ENCODE measurements at regions not wholly inside any gene's neighbourhood (a gene's known extent, or its start where the extent isn't known, plus 50 kb on each side); places are given as distances from the start of the nearest gene placed in this dataset.

GRCh38 chr1:70617728-70618127 is 206.7 kb downstream of the CTH start:
- H3K4me1 ChIP-seq (replicated peaks in 1 of 2) = no peaks in the 10 kb centered on the region
- no peaks in the 10 kb centered on the region for H3K9me3 ChIP-seq (replicated peaks in 1 of 3)
- intact Hi-C loops (cut with DNase I) = no loop called here
- H3K27me3 ChIP-seq = no peaks in the 10 kb centered on the region
- no peak for DNase-seq
- TF ChIP-seq, protein P1, sequence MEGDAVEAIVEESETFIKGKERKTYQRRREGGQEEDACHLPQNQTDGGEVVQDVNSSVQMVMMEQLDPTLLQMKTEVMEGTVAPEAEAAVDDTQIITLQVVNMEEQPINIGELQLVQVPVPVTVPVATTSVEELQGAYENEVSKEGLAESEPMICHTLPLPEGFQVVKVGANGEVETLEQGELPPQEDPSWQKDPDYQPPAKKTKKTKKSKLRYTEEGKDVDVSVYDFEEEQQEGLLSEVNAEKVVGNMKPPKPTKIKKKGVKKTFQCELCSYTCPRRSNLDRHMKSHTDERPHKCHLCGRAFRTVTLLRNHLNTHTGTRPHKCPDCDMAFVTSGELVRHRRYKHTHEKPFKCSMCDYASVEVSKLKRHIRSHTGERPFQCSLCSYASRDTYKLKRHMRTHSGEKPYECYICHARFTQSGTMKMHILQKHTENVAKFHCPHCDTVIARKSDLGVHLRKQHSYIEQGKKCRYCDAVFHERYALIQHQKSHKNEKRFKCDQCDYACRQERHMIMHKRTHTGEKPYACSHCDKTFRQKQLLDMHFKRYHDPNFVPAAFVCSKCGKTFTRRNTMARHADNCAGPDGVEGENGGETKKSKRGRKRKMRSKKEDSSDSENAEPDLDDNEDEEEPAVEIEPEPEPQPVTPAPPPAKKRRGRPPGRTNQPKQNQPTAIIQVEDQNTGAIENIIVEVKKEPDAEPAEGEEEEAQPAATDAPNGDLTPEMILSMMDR (IDR thresholded peaks at IDR 0.05) = no peak
- TF ChIP-seq POLR2A (IDR thresholded peaks at IDR 0.05) = no peak
- no peak overlapping the region for H3K4me3 ChIP-seq
- H3K36me3 ChIP-seq (replicated peaks in 1 of 2) = no peaks in the 10 kb centered on the region
- no peak overlapping the region for H3K27ac ChIP-seq
- 69 to 82% (median 76%) methylated on average over 2 of the region's 2 CpGs for WGBS, 4 donors

DNA sequence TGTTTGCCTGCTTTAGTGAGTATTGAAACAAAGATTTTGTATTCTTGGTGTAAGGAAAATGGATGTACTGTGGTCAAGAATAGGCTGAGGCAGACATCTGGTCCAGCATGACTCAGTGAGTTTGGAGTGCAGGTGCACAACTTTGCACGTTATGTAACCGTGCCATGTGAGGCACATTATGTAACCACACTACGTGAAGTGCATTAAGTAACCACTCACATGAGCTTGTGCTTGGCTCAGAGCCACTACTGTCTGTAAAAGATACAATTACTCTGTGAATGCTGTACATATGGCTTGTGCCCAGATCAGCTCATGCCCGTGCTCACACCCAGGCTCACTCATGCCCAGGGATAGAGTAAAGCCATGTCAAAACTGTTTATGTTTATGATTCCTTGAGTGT is 216.8 kb downstream of the CTH start:
- intact Hi-C loops (cut with DNase I) = no loop called here
- Histone ChIP-seq H3K9me3 (replicated peaks in 1 of 3) (no peaks in the 10 kb centered on the region), H3K36me3 (replicated peaks in 1 of 2) (no peaks in the 10 kb centered on the region), H3K4me3 (no peak overlapping the region), H3K4me1 (replicated peaks in 1 of 2) (no peaks in the 10 kb centered on the region), H3K27me3 (no peaks in the 10 kb centered on the region), H3K27ac (no peak overlapping the region)
- WGBS, 4 donors = 46 to 53% (median 49%) methylated on average over 4 of the region's 4 CpGs
- no peak for DNase-seq
- TF ChIP-seq POLR2A (IDR thresholded peaks at IDR 0.05) = no peak
- TF ChIP-seq, protein P1 (IDR thresholded peaks at IDR 0.05) = no peak

DNA sequence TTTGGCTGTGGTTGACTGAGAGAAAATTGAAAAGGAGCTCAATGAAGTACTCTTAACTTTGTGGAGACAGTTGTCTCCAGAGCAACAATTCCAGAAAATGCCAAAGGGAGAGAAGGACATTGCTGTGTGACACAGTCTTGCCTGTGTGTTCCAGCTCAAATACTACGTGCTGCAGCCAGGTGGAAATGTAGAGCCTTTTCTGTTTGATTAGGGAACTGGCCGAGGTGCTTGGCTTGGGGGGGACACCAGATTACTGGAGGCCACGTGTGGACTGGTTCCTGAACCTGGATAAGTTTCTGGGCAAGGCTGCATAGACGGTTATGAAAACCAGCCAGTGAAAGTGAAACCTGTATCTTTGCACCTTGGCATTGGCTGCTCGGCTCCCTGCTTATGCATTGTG is 217.9 kb downstream of the CTH start:
- no peak overlapping the region for H3K27ac ChIP-seq
- no peaks in the 10 kb centered on the region for H3K4me1 ChIP-seq (replicated peaks in 1 of 2)
- no peaks in the 10 kb centered on the region for H3K27me3 ChIP-seq
- H3K9me3 ChIP-seq (replicated peaks in 1 of 3) = peaks cover 0 to 2% (median 0%) of the 10 kb centered on the region in 3 donors
- DNase-seq = no peak
- H3K36me3 ChIP-seq (replicated peaks in 1 of 2) = no peaks in the 10 kb centered on the region
- H3K4me3 ChIP-seq = no peak overlapping the region
- intact Hi-C loops (cut with DNase I) = no loop called here
- TF ChIP-seq, protein P1 (IDR thresholded peaks at IDR 0.05) = no peak
- TF ChIP-seq POLR2A (IDR thresholded peaks at IDR 0.05) = no peak
- WGBS, 4 donors = 58 to 71% (median 63%) methylated on average over 5 of the region's 5 CpGs

GRCh38 chr1:70633004-70633403 is 221.9 kb downstream of the CTH start:
- H3K27me3 ChIP-seq = no peaks in the 10 kb centered on the region
- no peak for DNase-seq
- no peak for TF ChIP-seq POLR2A (IDR thresholded peaks at IDR 0.05)
- TF ChIP-seq, protein P1 (IDR thresholded peaks at IDR 0.05) = no peak
- intact Hi-C loops (cut with DNase I) = no loop called here
- peaks cover 0 to 8% (median 0%) of the 10 kb centered on the region in 3 donors for H3K9me3 ChIP-seq (replicated peaks in 1 of 3)
- no peak overlapping the region for H3K27ac ChIP-seq
- no peak overlapping the region for H3K4me3 ChIP-seq
- H3K4me1 ChIP-seq (replicated peaks in 1 of 2) = no peaks in the 10 kb centered on the region
- no peaks in the 10 kb centered on the region for H3K36me3 ChIP-seq (replicated peaks in 1 of 2)
- 17 to 24% (median 18%) methylated on average over 1 of the region's 1 CpG for WGBS, 4 donors

Data from adrenal gland (tissue), 9 donors.